ENCODE measurements at regions not wholly inside any gene's neighbourhood (a gene's known extent, or its start where the extent isn't known, plus 50 kb on each side); places are given as distances from the start of the nearest gene placed in this dataset.
"Not testable (repeated sequence)": the region's sequence is repeated elsewhere in the genome, so short reads cannot be mapped to it uniquely, and the experiment has no call there.

DNA sequence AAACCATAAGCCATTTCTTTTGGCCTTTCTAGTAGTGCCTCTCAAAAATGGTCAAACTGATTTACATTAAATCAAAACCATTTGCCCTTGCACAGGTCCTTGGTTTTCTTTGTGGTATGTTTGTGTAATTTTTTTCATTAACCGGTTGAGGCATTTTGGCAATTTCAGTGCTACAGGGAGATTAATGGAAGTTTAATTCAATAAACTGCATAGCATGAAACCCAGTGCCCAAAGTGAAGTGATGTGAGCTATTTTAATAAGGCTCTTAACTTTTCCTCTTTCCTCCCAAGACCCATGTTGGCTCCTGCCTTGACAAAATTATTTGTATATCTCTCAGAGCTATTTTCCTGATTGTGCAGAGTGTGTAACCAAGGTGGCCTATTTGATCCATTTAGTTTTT is 326.2 kb upstream of the SEMA6A start:
- DNase-seq (ENCODE audit: low read depth in 4 of 4, low spot score in 2 of 4) = no peak

DNA sequence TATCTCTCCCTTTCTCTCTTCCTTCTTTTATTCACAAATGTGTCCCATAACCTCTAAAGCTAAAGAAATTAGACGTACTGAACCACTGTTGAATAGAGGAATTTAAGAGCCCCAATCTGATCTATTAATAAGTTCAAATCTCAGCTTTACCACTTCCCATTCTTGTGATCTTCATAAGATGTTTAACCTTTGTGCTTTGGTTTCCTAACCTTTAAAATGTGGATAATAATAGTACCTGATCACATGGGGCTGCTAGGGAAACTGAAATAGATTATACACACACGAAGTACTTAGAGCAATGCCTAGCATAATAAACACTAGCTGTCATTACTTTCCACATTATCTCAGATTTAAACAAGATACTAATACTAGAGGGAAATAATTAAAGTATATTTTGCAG is 324.3 kb upstream of the SEMA6A start:
- no peak for DNase-seq (ENCODE audit: low read depth in 4 of 4, low spot score in 2 of 4)

- no peak for DNase-seq (ENCODE audit: low read depth in 4 of 4, low spot score in 2 of 4)
These were observed 322.7 kb upstream of the SEMA6A start for GRCh38 chr5:116897291-116897690.

GRCh38 chr5:116896001-116896400 is 321.4 kb upstream of the SEMA6A start:
- DNase-seq (ENCODE audit: low read depth in 4 of 4, low spot score in 2 of 4) = no peak

GRCh38 chr5:116892993-116893392 is 318.4 kb upstream of the SEMA6A start:
- no peak for DNase-seq (ENCODE audit: low read depth in 4 of 4, low spot score in 2 of 4)

DNA sequence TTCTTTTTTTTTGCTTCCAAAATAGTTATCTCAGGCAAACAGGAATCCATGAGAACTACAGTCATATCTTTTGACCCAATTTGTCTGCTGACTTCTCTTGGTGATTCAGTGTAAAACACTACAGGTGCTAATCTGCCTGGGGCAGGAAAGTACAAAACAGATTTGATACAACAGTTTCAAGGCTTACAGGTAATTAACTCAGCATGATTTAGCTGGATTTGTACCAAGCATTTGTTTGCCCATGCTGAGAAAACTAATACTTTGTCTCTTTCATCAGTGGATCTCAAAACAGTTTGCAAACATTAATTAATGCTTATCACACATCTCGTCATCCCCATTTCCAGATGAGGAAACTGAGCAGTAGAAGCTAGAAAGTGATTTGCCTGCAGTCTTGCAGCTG is 312.5 kb upstream of the SEMA6A start:
- no peak for DNase-seq (ENCODE audit: low read depth in 4 of 4, low spot score in 2 of 4)

GRCh38 chr5:116885825-116886224 is 311.2 kb upstream of the SEMA6A start:
- DNase-seq (ENCODE audit: low read depth in 4 of 4, low spot score in 2 of 4) = no peak

DNA sequence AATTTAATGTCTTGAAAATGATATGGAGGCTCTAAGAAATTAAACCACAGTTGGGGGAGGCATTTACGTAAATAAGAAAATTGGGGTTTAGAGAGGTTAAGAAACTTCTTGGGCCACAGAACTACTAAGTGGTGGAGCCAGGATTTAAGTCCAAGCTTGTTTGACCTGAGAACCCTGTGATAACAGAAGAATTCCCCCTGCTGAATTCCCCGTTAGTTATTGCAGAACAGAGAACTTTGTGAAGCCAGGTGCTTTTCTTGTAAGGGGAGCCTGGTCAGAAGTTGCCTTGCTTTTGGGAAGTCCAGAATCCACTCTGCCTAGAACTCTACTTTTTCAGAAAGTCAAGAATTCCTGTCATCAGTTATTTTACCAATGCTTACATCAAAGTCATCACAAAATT is 309.3 kb upstream of the SEMA6A start:
- DNase-seq (ENCODE audit: low read depth in 4 of 4, low spot score in 2 of 4) = no peak

- DNase-seq (ENCODE audit: low read depth in 4 of 4, low spot score in 2 of 4) = no peak
These were observed 307.4 kb upstream of the SEMA6A start for GRCh38 chr5:116881921-116882531.

DNA sequence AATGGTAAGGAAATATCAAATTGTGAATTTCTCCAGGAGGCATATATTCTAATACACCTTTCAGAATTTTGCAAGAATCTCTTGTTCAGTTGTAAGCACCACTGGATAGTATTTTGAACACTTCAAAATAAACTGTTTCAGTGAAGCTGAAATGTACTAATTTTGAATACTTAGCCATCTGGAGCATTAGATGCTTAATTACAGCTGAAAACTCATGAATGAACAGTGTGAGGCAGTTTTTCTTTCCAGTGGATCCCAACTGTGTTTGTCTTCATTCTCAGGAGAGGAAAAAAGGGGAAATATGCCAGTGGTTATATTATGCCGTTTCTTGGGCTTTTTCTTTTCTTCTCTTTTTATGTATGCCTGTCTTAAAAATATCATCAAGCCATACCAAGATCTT is 306.0 kb upstream of the SEMA6A start:
- no peak for DNase-seq (ENCODE audit: low read depth in 4 of 4, low spot score in 2 of 4)

GRCh38 chr5:116880150-116880549 is 305.5 kb upstream of the SEMA6A start:
- DNase-seq (ENCODE audit: low read depth in 4 of 4, low spot score in 2 of 4) = no peak

GRCh38 chr5:116876240-116876840 is 301.7 kb upstream of the SEMA6A start:
- no peak for DNase-seq (ENCODE audit: low read depth in 4 of 4, low spot score in 2 of 4)

DNA sequence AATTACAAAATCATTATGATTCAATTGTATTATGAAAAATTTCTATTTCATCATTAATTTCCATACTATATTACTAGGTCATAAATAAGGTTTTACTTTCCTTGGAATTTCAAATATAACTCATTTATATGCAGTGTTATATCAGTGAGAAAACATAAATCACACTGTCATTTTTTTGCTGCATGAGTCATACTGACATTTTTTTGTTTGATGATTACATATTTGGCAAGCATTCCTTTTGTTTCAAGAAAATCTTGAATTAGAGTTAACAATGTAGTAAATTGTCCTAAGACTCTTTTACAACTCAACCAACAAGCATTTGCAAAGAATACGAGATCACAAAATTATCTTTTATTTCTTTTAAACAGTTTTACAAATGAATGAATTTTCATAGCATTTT is 298.4 kb upstream of the SEMA6A start:
- DNase-seq (ENCODE audit: low read depth in 4 of 4, low spot score in 2 of 4) = no peak

- no peak for DNase-seq (ENCODE audit: low read depth in 4 of 4, low spot score in 2 of 4)
These were observed 297.9 kb upstream of the SEMA6A start for GRCh38 chr5:116872486-116872885.

- not testable (repeated sequence) for DNase-seq (ENCODE audit: low read depth in 4 of 4, low spot score in 2 of 4)
These were observed 293.2 kb upstream of the SEMA6A start for GRCh38 chr5:116867825-116868224.

DNA sequence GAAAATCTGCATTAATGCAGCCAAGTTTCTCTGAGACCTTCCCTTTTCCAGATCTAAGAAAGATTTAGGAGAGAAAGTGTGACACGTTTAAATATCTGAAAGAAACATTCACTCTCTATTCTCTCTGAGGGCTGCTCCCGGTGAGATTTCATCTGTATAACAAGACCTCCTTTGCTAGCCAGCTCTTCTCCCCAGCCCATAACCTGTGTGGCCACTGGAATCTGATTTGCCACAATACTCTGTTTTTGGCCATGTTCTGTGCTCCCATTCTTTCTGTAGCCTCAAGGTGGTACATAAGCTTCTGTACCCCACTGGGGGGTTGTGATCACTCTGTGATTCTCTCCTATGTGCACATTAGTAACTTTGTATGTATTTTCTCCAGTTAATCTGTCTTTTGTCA is 291.0 kb upstream of the SEMA6A start:
- no peak for DNase-seq (ENCODE audit: low read depth in 4 of 4, low spot score in 2 of 4)

GRCh38 chr5:116864838-116865190 is 290.2 kb upstream of the SEMA6A start:
- no peak for DNase-seq (ENCODE audit: low read depth in 4 of 4, low spot score in 2 of 4)

- DNase-seq (ENCODE audit: low read depth in 4 of 4, low spot score in 2 of 4) = peak in 1 of 4 donors; percentile 16
These were observed 289.7 kb upstream of the SEMA6A start for GRCh38 chr5:116864157-116864837.

GRCh38 chr5:116862632-116863455 is 288.2 kb upstream of the SEMA6A start:
- no peak for DNase-seq (ENCODE audit: low read depth in 4 of 4, low spot score in 2 of 4)

GRCh38 chr5:116861666-116862065 is 287.0 kb upstream of the SEMA6A start:
- DNase-seq (ENCODE audit: low read depth in 4 of 4, low spot score in 2 of 4) = no peak

- DNase-seq (ENCODE audit: low read depth in 4 of 4, low spot score in 2 of 4) = no peak
These were observed 286.5 kb upstream of the SEMA6A start for GRCh38 chr5:116861097-116861496.

Measured in left renal cortex interstitium (tissue), 4 donors.